ENCODE measurements at regions not wholly inside any gene's neighbourhood (a gene's known extent, or its start where the extent isn't known, plus 50 kb on each side); places are given as distances from the start of the nearest gene placed in this dataset.

DNA sequence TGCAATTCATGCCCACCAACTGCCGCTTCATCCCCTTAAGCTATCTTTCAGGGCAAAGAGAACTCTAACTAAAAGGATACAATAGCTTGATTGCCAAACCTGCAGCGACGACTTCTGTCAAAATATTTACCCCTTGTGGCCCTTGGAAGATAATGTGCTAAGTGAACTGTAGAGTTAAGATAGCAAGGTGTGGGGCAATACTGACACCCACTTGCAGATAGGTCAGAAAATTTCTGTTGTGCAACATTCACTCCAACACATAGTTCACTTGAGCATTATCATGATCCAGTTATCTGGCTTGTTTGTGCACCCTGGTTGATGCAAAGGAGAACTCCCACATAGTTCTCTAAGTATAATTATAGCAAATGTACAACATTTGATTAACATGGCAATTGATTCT is 55.6 kb downstream of the RHOXF2B start:
- no peaks in the 10 kb centered on the region for H3K36me3 ChIP-seq
- no peaks in the 10 kb centered on the region for H3K9me3 ChIP-seq
- intact Hi-C loops (cut with DNase I) = no loop called here
- WGBS = 62% methylated on average over 2 of the region's 3 CpGs
- DNase-seq (ENCODE audit: low spot score) = no peak
- no peak overlapping the region for H3K27ac ChIP-seq
- no peaks in the 10 kb centered on the region for H3K4me1 ChIP-seq (replicated peaks)
- H3K4me3 ChIP-seq = no peak overlapping the region
- TF ChIP-seq POLR2A (IDR thresholded peaks at IDR 0.05) (no peak), POLR2AphosphoS5 (IDR thresholded peaks at IDR 0.05) (no peak)
- TF ChIP-seq, protein P1, sequence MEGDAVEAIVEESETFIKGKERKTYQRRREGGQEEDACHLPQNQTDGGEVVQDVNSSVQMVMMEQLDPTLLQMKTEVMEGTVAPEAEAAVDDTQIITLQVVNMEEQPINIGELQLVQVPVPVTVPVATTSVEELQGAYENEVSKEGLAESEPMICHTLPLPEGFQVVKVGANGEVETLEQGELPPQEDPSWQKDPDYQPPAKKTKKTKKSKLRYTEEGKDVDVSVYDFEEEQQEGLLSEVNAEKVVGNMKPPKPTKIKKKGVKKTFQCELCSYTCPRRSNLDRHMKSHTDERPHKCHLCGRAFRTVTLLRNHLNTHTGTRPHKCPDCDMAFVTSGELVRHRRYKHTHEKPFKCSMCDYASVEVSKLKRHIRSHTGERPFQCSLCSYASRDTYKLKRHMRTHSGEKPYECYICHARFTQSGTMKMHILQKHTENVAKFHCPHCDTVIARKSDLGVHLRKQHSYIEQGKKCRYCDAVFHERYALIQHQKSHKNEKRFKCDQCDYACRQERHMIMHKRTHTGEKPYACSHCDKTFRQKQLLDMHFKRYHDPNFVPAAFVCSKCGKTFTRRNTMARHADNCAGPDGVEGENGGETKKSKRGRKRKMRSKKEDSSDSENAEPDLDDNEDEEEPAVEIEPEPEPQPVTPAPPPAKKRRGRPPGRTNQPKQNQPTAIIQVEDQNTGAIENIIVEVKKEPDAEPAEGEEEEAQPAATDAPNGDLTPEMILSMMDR (IDR thresholded peaks at IDR 0.05) = no peak
- no peaks in the 10 kb centered on the region for H3K27me3 ChIP-seq (replicated peaks; ENCODE audit: insufficient read depth)

DNA sequence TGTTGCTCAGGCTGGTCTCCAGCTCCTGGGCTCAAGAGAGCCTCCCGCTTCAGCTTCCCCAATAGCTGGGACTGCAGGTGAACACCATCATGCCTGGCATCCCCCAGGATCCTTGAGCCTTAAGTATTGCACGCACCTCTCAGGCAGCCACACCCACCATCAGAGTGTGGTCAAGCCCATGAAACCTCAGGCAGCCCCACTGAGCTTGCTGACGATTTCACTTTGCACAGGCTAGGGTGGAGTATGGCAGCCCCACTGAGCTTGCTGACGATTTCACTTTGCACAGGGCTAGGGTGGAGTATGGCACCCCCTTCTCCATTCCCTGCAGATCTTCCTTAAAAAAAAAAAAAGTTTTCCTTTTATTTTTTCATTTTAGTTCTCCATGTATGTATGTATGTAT is 57.2 kb downstream of the RHOXF2B start:
- Histone ChIP-seq H3K9me3 (no peaks in the 10 kb centered on the region), H3K36me3 (no peaks in the 10 kb centered on the region), H3K4me3 (no peak overlapping the region), H3K27ac (no peak overlapping the region), H3K27me3 (replicated peaks; ENCODE audit: insufficient read depth) (no peaks in the 10 kb centered on the region), H3K4me1 (replicated peaks) (no peaks in the 10 kb centered on the region)
- DNase-seq (ENCODE audit: low spot score) = no peak
- TF ChIP-seq, protein P1 (IDR thresholded peaks at IDR 0.05) = no peak
- TF ChIP-seq POLR2AphosphoS5 (IDR thresholded peaks at IDR 0.05) = no peak
- no peak for TF ChIP-seq POLR2A (IDR thresholded peaks at IDR 0.05)
- 36% methylated on average over 2 of the region's 4 CpGs for WGBS
- intact Hi-C loops (cut with DNase I) = no loop called here

DNA sequence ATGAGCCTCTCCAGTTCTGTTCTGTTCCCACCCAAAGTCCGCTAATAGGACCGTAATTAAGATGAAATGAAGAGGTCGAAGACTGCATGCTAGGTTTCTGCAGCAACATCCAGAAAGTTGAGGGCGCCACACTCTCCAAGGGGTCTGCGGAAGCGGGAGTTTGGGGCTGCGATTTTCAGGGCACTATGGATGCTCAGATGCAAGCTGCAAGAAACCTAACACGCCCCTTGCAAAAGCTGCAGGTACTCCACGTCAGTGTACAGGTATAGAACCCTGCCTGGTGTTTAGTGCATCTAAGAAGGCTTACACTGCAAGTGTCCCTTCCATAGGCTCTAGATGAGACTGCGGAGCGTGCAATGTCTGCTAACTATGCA is 61.4 kb downstream of the RHOXF2B start:
- intact Hi-C loops (cut with DNase I) = no loop called here
- Histone ChIP-seq H3K9me3 (no peaks in the 10 kb centered on the region), H3K4me1 (replicated peaks) (no peaks in the 10 kb centered on the region), H3K36me3 (no peaks in the 10 kb centered on the region), H3K4me3 (no peak overlapping the region), H3K27me3 (replicated peaks; ENCODE audit: insufficient read depth) (no peaks in the 10 kb centered on the region), H3K27ac (no peak overlapping the region)
- TF ChIP-seq POLR2A (IDR thresholded peaks at IDR 0.05) (no peak), POLR2AphosphoS5 (IDR thresholded peaks at IDR 0.05) (no peak)
- TF ChIP-seq, protein P1 (IDR thresholded peaks at IDR 0.05) = no peak
- DNase-seq (ENCODE audit: low spot score) = no peak
- WGBS = 3% methylated on average over 5 of the region's 11 CpGs

DNA sequence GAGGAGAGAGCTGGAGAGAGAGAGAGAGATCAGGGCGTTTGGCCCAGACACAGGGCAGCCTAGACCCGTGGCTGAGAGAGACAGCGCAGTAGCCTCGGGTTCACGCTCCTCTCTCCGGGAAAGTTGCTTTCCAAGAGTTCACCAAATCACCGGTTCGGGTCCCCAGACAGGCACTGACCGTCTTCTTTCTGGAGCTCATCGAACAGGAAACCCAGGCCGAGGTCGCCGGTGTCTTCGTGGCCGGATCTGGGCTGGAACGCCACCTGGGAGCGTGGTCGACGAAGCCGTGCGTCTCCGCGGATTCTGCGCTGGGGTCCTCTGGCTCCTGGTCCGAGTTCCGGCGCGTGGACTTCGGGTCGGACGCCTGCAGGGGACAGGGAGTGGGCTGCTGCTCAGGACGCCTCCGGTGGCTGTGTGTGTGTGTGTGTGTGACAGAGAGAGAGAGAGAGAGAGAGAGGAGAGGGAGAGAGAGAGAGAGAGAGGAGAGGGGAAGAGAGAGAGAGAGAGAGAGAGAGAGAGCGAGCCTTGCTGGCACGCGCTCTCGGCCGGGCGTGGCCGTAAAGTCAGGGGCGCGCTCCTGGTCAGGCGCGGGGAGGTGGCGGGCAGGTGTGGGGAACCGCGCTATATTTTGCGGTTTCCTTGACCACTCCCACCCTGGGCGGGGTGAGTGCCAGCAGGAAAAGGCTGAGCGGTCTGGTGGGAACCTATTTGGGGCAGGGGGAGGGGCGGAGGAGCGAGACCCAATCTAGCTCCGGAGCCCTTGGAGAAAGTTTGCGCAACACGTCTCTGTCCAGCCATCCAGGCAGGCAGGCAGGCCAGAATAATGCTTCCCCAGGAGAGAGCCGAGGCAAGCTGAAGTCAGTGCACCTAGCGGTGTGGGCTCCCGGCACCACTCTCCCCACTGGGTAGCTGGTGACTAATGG is 62.1 kb downstream of the RHOXF2B start:
- TF ChIP-seq, protein P1 (IDR thresholded peaks at IDR 0.05) = no peak
- TF ChIP-seq POLR2AphosphoS5 (IDR thresholded peaks at IDR 0.05) = no peak
- no peak for TF ChIP-seq POLR2A (IDR thresholded peaks at IDR 0.05)
- intact Hi-C loops (cut with DNase I) = no loop called here
- DNase-seq (ENCODE audit: low spot score) = no peak
- Histone ChIP-seq H3K9me3 (no peaks in the 10 kb centered on the region), H3K27me3 (replicated peaks; ENCODE audit: insufficient read depth) (no peaks in the 10 kb centered on the region), H3K36me3 (no peaks in the 10 kb centered on the region), H3K27ac (no peak overlapping the region), H3K4me1 (replicated peaks) (no peaks in the 10 kb centered on the region), H3K4me3 (peak overlapping the region in 1 of 2 donors; percentile 19)
- whole genome bisulfite sequencing = 2% methylated on average over 41 of the region's 58 CpGs

Data from prostate gland (tissue), 2 donors.